GM12878 (cell line): ENCODE measurements at regions not wholly inside any gene's neighbourhood (a gene's known extent, or its start where the extent isn't known, plus 50 kb on each side); places are given as distances from the start of the nearest gene placed in this dataset.

ENCODE experiments used
- ATAC-seq: fragments of 200-7000 bp; cut with Tn5 transposase; 3 replicates; pipeline ENCODE4 v1.9.1; 2020; ENCODE audit warnings: mild to moderate bottlenecking, moderate library complexity
- BruUV-seq: library from RNA; stranded (reverse); fragments of 400-500 nt; replicated peaks from 2 replicates; lab custom pipeline; 2021; lab: Mats Ljungman, UMichigan
- CTCF ChIA-PET: fragments of 300-600 bp; sonication (Branson Sonifier 250); formaldehyde crosslinking; extraction: SDS; loops from one replicate; lab custom pipeline; 2021; ENCODE audit warnings: inconsistent platforms; lab: Yijun Ruan, JAX
- POLR2A ChIA-PET: fragments of 350-600 bp; formaldehyde crosslinking; extraction: SDS; loops from one replicate; lab custom pipeline; 2021; ENCODE audit warnings: inconsistent platforms; lab: Charles Lee
- RAD21 ChIA-PET: fragments of 300-600 bp; sonication (Branson Sonifier 250); formaldehyde crosslinking; loops from one replicate; lab custom pipeline; 2023; ENCODE audit warnings: antibody characterized with exemption; ENCODE audit not compliant: unreplicated experiment; lab: Charles Lee
- SMC1A ChIA-PET: fragments of 300-600 bp; sonication (Branson Sonifier 250); formaldehyde crosslinking; loops from one replicate; lab custom pipeline; 2023; ENCODE audit not compliant: unreplicated experiment, uncharacterized antibody; lab: Charles Lee
- DNase-seq: peaks from one replicate; pipeline ENCODE4 v3.0.0-alpha.2; 2011; ENCODE audit warnings: low read depth, low spot score
- FAIRE-seq: peaks from 3 replicates; lab custom pipeline; 2011; peaks lifted over from hg19 to GRCh38; lab: Jason Lieb, UNC
- H2AFZ ChIP-seq: 2 replicates; pipeline ENCODE4 v1.6.0; 2011; ENCODE audit warnings: low read depth, low read length, control low read depth; ENCODE audit not compliant: control insufficient read depth
- H3K27ac ChIP-seq: 2 replicates; pipeline ENCODE4 v1.5.1; 2011; ENCODE audit warnings: control low read depth; ENCODE audit not compliant: control insufficient read depth, insufficient read depth
- H3K27me3 ChIP-seq, 2 experiments: replicated peaks in 1 of 2; 2 replicates each; pipeline versions ENCODE4 v1.6.0 to v1.6.1; 2011; ENCODE audit warnings: low read length in 1 of 2; ENCODE audit not compliant: control insufficient read depth in 2 of 2, insufficient read depth in 2 of 2
- H3K36me3 ChIP-seq, 2 experiments: 2 replicates each; pipeline ENCODE4 v1.5.1; 2011; ENCODE audit warnings: low read length in 1 of 2; ENCODE audit not compliant: control insufficient read depth in 2 of 2, insufficient read depth in 2 of 2
- H3K4me1 ChIP-seq: 2 replicates; pipeline ENCODE4 v1.6.1; 2011; ENCODE audit warnings: mild to moderate bottlenecking, low read length, moderate library complexity, mixed read lengths; ENCODE audit not compliant: control insufficient read depth, insufficient read depth
- H3K4me2 ChIP-seq: 2 replicates; pipeline ENCODE4 v1.6.0; 2011; ENCODE audit warnings: control low read depth; ENCODE audit not compliant: control insufficient read depth, insufficient read depth
- H3K4me3 ChIP-seq: fragments of 200-600 bp; sonication (generic); 2 replicates; pipeline ENCODE4 v1.5.1; 2016
- H3K79me2 ChIP-seq: 2 replicates; pipeline ENCODE4 v1.6.0; 2011; ENCODE audit warnings: low read length; ENCODE audit not compliant: control insufficient read depth, insufficient read depth
- H3K9ac ChIP-seq: 2 replicates; pipeline ENCODE4 v1.8.0; 2011; ENCODE audit warnings: low read length, control low read depth, mixed read lengths; ENCODE audit not compliant: control insufficient read depth, insufficient read depth
- H3K9me3 ChIP-seq: replicated peaks from 3 replicates; pipeline ENCODE4 v1.5.1; 2011; ENCODE audit warnings: mild to moderate bottlenecking, low read length; ENCODE audit not compliant: control insufficient read depth, insufficient read depth
- H4K20me1 ChIP-seq: 2 replicates; pipeline ENCODE4 v1.6.0; 2011; ENCODE audit not compliant: control insufficient read depth, insufficient read depth
- HDAC2 ChIP-seq: fragments of 200-600 bp; sonication (generic); IDR thresholded peaks from 2 replicates; pipeline ENCODE4 v1.6.1; 2017
- MTA3 ChIP-seq: IDR thresholded peaks from 2 replicates; pipeline ENCODE4 v1.6.1; 2012; ENCODE audit warnings: low read length, inconsistent platforms, borderline replicate concordance
- RCOR1 ChIP-seq: conservative IDR thresholded peaks from 2 replicates; pipeline ENCODE4 v1.6.1; 2012; ENCODE audit warnings: low read depth, low read length, improper control_type of control experiment
- TCF3 ChIP-seq: IDR thresholded peaks from 2 replicates; pipeline ENCODE4 v1.6.1; 2012; ENCODE audit warnings: low read depth, mild to moderate bottlenecking, low read length, borderline replicate concordance; ENCODE audit not compliant: insufficient read depth
- ZBTB33 ChIP-seq: fragments of 450-650 bp; IDR thresholded peaks from 2 replicates; pipeline ENCODE4 v1.6.1; 2017; ENCODE audit warnings: mild to moderate bottlenecking
- WGBS: methylation state at CpG from one replicate; pipeline ENCODE4 v1.1.6; 2016; ENCODE audit warnings: low lambda C conversion rate; ENCODE audit not compliant: insufficient replicate concordance, insufficient coverage; ENCODE audit errors: missing lambda C conversion rate; 5-methylcytosine and 5-hydroxymethylcytosine counted together
- in situ Hi-C: fragments of 300-500 bp; cut with MboI; formaldehyde crosslinking; loops from 9 replicates; pipeline ENCODE4 v1.14.3; 2018; ENCODE audit warnings: mixed read lengths
- intact Hi-C: fragments of 100-400 bp; cut with micrococcal nuclease; formaldehyde crosslinking; loops from one replicate; pipeline ENCODE4 v1.14.2; 2022; ENCODE audit not compliant: unreplicated experiment

- CTCF ChIA-PET: interaction anchor here (1.2 to 1.7 kb wide), 4 partner anchors 8 to 254 kb away, joined by 3 to 4 read pairs (median 4); no protein-coding TSS in a partner anchor
- H3K9ac ChIP-seq: no peak overlapping the region
- DNase-seq (no peak), FAIRE-seq (no peak)
- peaks cover 4% of the 10 kb centered on the region for H3K4me1 ChIP-seq
- no peaks in the 10 kb centered on the region; a peak in 1 of 4 replicates for H3K36me3 ChIP-seq
- H3K4me3 ChIP-seq: no peak overlapping the region
- no peak overlapping the region for H2AFZ ChIP-seq
- no peak overlapping the region for H3K4me2 ChIP-seq
- TF ChIP-seq ZBTB33 (no peak), RCOR1 (no peak), TCF3 (no peak), HDAC2 (no peak), MTA3 (no peak)
- TF ChIP-seq, all 136 proteins: peak for 0
- ChIA-PET SMC1A (interaction anchor here (1.0 to 2.0 kb wide), 4 partner anchors 20 to 872 kb away, joined by 3 to 9 read pairs (median 4); no protein-coding TSS in a partner anchor), POLR2A (interaction anchor here (0.6 to 1.1 kb wide), 2 partner anchors 10 to 74 kb away, joined by 3 to 4 read pairs; no protein-coding TSS in a partner anchor), RAD21 (interaction anchor here (1.1 to 1.9 kb wide), 6 partner anchors 10 to 297 kb away, joined by 3 to 4 read pairs (median 4); no protein-coding TSS in a partner anchor)
- in situ Hi-C loops: loop anchor here (5.0 kb wide), 1 partner anchor 867 kb away; no protein-coding TSS in a partner anchor
- Histone ChIP-seq H3K9me3 (no peaks in the 10 kb centered on the region; the same call in 2 of the 3 replicates), H3K27ac (no peak overlapping the region), H3K79me2 (no peaks in the 10 kb centered on the region), H4K20me1 (no peaks in the 10 kb centered on the region), H3K27me3 (no peaks in the 10 kb centered on the region)
- peak; percentile 41 for ATAC-seq
- 77% methylated on average over 16 of the region's 16 CpGs for WGBS
- intact Hi-C loops: no loop called here
- no TSS peak for BruUV-seq
Measured at GRCh38 chr22:25475257-25476022, 89.0 kb upstream of the GRK3 start.
